GM18508 (cell line): ENCODE measurements at regions not wholly inside any gene's neighbourhood (a gene's known extent, or its start where the extent isn't known, plus 50 kb on each side); places are given as distances from the start of the nearest gene placed in this dataset.

Experiments used
- ATAC-seq: cut with Tn5 transposase; IDR thresholded peaks from one replicate; pipeline ENCODE4 v1.9.1; 2021; ENCODE audit warnings: moderate number of reproducible peaks; ENCODE audit not compliant: insufficient read depth, unreplicated experiment

DNA sequence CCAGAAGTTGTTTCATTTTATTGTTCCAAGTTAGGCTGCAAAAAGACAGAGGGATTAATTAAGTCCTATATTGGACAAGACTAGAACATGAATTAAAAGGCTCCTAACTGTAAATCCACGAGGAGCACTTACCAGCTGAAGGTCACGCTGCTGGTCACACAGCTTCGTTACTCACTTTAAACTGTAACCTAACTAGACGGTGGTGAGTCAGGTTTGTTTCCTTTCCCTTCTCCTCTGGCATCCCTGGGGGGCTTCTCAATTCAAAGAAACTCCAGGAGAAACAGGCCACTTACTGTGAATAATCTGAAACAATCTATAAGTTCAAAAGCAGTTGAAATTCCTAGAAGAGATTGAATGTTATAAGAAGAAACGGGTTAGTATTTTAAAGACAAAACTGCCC is 331.4 kb downstream of the BCAT1 start:
- ATAC-seq, result no peak

DNA sequence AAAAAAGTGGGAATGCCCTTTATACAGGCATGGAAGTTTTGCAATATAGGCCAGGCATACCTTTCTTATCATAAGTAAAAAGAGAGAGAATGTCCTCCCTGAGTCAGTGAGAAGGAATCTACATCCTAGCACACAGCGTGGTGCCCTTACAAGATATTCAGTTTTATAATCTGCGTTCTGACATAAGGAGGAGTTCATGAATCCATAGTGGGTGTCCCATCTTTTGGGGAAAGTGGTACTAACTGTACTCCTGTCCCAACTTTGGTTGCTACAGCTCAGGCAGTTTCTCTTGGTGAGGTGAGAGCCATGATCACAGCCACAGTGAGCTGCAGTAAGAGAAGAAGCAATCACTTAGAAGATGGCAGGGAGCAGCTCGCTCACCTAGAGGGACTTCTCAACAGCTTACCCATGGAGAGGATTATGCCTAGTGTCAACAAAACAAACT is 332.9 kb downstream of the BCAT1 start:
- ATAC-seq, result no peak

DNA sequence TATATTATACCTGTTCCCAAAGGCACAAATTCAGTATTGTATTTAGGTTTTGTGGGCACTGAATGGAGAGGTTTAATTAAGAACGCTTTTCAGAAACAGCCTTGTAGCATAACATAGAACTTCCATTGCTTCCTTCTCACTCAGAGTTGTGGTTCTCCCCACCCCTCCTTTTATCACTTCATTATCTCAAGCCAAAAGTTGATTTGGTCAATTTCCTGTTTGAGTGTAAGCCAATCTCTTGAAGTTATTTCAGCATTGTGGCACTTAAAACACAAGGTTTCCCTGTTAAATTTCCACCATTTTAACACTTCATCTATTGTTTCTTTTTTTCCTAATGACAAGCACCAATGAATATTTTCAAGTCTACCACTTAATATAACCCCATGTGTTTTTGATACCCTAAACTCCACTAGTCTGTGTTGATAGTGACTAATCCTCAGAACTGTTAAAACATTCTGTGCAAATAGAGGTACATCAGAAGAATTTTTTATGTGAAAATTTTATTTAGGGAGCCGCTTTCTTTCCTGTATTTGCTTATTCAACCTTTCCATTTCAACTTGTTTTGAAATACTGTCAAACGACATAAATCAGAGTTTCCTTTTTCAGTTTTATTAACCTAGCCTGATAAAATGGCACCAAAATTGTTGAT is 340.1 kb downstream of the BCAT1 start:
- ATAC-seq, result no peak

DNA sequence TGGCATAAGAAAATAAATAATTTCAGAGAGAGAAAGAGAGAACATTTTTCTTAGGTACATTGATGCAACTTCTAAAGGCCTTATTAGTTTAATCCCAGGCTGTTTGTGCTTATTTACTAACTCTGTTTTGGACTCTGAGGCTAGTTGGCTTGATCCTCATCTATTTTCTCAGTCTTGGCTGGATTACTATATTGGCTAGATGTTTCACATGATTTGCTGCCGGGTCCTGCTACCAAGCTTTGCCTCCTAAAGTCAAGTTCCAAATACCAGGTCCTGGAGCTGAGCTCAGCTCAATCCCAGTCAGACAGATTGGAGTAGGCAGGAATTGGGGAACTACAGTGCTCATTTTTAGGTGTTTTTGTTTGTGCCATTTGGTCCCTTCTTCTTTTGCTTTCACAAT is 340.8 kb downstream of the BCAT1 start:
- ATAC-seq, result no peak

DNA sequence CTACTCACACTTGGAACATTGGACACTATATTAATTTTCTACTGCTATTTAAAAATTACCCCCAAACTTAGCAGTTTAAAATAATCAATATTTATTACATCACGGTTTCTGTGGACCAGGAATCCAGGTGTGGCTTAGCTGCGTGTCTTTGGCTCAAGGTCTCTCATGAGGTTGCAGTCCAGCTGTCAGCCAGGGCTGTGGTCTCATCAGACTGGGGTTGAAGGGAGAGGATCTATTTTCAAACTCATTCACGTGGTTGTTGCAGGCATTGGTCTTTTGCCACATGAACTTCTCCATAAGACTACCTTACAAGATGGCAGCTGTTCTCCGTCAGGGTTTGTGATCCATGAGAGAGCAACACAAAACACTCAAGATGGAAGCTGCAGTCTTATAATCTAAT is 343.0 kb downstream of the BCAT1 start:
- no peak for ATAC-seq

DNA sequence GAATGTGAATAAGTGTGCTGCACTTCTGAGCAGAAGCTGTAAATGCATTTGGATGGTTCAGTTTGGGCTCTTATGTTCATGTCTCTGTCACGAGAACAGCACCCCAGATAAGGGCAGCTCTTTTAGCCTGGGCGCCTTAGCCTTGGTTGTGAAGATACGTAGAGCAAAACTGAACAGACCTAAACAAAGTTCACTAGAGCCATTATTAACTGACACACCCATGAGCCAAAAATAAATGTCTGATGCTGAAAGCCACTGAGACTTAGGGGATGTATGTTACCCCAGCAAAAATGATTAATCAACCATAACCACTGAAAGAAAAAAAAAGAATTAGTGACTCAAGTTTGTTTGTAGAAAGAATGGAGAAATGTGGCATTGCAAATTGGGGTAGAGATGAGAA is 343.4 kb downstream of the BCAT1 start:
- ATAC-seq, result no peak

DNA sequence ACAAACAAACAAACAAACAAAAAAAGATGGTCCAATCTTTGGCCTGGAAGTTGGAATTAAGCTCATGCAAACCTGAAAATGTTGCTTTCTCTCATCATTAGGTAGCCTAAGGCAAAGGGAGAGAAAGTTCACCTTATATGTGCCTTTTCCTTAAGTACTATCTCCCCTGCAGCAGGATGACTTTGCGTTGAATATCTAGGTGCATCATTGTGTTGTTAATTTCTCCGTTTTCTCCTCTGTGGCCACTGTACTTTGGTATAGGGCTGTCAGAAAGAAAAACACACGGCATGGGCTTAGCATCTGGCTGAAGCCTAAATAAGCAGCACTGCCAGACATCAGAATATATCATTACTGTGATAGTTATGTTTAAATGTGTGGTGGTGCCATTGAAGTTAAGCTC is 345.5 kb downstream of the BCAT1 start:
- ATAC-seq, result no peak

DNA sequence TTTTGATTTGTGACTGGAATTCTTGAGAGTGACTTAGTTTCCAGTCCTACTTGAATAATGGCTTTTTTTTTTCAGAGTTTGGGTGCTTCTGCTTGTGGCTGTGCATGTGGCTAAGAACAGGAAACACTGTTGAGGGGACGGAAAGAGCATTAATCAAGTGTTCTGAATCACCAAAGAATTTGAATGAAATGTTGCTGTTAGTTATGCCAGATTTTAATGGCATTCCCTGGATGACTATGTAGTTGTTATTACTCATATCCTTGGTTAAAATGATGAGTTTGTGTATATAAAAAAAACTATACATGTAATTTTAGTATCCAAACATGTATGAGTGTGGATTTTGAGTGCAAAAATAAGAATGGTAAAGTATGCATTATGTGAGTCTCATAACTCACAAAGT is 347.9 kb downstream of the BCAT1 start:
- ATAC-seq, result no peak

DNA sequence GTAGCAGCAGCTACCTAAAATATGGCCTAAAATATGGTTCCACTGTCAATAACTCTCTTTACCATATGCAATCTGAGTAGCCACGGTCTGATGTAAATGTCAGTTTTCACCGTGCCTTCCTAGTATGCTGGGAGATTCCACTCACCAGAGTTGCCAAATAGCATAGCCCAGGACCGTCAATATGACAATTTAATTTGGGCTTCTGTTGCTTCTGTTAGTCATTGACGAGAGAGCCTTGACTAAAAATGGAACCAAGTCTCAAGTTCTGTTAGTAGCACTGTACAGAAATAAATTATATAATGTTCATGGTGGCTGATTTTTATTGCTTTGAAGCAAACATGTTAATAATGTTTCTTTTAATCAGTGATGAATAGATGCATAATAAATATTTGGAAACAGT is 348.4 kb downstream of the BCAT1 start:
- no peak for ATAC-seq

DNA sequence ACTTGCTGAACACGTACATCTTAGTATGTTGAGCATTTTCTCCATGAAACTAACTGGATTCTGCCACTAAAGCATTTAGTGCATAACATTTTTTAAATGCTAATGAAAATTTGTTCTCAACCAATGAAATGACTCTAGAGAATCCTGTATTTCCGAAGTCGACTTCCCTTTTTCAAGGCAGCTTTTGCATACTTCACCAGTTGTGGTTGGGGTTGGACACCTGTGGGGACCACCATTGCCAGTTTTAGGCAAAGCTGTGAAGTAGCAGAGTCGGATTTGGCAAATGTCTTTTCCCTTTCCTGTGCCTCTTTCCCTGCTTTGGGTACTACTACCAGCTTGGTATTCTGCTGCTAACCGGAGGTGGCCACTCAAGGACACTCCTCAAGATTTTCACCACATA is 349.2 kb downstream of the BCAT1 start:
- no peak for ATAC-seq

DNA sequence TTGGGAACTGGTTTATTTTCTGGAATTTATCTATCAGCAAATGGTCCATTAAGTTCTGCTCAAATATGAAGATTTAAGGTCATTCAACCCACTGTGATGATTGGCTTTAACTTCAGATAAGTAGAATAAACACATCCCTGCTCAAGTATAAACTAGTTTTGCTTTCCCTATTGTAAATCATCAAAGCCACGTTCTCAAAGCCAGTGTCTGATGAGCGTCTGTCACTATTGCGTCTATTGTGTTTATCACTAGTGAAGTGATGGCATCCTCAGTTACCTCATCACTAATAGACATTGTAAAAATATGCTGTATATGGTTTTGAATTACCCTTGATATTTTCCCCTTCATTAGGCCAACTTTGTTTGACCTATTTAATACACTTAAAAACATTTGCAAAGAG is 351.3 kb downstream of the BCAT1 start:
- no peak for ATAC-seq

DNA sequence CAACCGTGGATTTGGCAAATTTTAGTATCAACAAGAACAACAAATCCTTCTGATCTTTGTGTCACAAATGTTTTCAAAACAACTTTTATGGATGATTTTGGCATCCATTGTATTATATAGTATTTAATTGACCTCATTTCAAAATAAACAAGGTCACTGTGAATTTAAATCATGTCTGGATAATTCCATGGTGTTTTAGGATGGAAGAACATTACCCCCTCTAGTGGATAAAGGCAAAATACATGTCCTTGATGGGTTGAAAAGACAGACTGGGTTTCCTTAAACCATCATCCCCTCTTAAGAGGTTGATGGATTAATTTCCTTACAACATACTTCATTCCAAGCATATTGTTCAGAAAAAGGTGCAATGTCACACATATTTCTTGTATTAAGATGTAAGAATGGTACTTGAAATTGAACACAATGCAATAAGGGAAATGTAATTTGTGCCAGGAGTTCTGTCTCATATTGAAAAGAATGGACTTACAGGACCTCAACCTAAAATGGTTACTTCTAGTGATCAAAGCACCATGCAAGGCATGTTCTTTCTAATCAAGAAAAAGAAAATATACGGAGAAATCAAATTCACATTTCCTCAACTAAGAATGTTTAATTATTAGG is 352.0 kb downstream of the BCAT1 start:
- ATAC-seq, result no peak

DNA sequence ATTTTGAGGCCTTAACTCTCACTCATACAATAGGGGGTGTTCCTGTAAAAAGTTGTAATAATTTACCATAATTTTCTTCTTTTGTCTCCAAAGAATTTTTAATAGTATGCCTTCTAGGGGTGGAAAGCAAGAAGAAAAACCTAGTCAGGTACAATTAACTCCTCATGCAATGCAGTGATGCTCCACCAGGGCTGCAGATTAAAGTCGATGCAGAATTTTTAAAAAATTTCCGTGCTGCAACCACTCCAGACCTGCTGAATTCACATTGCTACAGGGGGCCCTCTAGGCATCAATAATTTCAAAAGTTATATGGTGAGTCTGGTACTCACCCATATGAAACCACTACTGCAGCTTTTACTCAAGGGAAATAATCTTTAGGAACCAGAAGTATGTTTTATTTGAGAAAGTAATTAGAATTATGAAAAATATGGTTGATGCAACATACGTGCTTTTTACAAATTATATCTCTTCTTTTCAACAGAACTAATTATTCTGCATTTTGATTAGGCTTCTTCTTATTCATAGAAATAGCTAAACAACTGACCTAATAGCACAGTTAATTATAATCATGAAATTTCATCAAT is 353.2 kb downstream of the BCAT1 start:
- no peak for ATAC-seq

DNA sequence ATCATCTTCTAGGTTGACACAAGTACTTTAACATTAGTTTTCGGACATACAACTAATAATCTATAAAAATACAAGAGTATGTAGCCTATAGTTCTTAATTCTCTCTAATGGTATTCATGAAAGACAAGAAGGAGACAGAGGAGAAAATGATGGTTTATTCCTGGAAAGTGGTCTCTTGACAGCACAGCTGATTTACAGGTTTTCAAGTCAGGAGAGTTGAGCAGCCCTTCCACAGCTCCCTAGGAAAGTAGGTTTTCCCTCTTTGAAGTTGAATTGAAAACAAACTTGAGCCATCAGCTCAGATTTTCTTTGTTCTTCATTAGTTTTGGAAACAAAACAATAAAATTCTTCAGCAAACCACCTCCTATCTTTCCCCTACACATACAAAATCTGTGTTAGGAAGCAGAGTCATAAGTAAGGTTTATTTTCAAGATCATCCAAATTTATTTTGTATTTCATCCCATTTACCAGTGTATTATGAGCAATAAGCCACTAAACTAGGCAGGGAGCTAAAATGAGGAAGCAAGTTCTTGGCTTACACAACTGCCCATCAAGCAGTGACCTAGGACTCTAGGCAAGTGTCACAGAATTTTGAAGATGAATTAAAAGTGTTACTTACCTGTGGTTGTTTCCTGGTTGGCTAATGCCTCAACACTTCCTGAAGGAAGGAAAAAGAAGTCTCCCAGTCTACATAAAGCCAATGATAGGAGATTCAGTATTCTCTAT is 357.0 kb downstream of the BCAT1 start:
- ATAC-seq, result no peak

DNA sequence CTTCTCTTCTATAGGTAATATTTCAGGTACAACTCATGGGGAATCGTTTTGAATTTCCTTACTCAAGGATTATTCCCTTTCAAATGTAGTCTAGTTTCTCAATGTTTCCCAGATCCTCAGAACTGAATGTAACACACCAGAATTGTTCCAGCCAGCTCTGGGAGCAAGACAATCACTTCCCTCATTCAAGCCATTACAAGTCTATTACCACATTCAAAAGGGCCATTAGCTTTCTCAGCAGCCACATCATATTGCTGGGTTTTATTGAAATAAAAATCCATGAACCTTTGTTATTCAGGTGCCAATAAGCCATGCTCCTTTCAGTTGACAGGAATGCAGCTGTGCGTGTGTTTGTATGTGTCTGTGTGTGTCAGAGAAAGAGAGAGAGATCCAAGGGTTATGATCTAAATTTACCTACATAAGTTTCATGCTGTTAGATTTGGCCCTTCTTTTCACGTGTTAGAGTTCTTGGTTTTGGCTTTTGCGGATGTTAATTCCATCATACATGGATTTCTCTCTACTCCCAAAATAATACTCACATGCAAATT is 357.7 kb downstream of the BCAT1 start:
- ATAC-seq, result no peak

DNA sequence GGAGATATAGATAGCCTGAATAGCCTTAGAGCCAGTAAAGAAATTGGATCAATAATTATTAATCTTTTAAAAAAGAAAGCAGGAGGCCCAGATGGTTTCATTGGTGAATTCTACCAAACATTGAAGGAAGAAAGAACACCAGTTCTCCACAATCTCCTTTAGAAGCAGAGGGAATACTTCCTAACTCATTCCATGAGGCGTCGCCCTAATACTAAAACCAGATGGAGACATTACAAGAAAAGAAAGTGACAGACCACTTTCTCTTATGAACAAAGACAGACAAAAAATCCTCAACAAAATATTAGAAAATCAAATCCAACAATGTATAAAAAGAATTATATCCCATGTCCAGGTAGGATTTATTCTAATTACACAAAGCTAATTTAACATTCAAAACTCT is 362.6 kb downstream of the BCAT1 start:
- no peak for ATAC-seq

DNA sequence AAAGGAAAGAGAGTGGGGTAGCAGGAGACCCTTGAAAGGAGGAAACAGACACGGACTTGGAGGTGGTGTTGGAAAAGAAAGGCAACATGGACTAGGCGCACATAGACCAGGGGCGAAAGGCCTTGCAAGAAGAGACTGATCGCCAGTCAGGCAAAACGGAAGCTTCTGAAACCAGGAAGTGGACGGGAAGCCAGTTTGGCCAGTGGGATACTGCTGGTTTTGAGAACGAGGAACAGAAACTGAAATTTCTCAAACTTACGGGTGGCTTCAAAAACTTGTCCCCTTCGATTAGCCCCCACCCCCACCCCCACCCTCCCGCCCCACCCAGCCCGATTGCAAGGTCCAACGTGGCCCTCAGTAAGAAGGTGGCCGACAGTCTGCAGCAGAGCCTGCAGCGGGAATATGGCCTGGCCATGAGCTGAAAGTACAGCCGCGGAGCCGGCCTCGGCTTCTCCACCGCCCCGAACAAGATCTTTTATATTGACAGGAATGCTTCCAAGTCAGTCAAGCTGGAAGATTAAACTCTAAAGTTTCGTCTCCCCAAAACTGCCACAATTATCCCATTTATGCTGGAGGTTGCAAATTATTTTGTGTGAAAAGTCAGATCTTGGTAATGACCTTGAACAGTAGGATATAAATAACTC is 364.7 kb downstream of the BCAT1 start:
- ATAC-seq, result no peak

DNA sequence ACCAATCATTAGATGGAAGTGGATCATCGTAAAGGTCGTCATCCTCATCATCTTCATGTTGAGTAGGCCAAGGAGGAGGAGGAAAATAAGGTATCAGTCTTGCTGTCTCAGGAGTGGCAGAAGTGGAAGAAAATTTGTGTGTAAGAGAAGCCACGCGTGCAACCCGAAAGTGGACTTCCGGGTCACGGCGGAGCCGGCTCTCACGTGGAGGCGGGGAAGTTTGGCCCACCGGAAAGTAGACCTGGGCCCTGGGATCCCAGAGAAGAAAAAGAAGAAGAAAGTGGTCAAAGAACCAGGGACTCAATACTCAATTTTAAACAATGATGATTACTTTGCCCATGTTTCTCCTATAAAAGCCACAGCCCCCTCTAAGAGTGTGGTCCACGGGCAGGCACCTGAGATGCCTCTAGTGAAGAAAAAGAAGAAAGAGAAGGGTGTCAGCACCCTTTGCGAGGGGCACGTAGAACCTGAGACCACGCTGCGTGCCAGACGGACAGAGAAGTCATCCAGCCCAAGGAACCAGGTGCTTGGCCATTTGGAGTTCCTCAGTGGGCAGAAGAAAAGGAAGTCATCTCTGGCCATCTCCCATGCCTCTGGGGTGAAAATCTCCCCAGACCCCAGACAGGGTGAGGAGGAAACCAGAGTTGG is 365.8 kb downstream of the BCAT1 start:
- no peak for ATAC-seq

DNA sequence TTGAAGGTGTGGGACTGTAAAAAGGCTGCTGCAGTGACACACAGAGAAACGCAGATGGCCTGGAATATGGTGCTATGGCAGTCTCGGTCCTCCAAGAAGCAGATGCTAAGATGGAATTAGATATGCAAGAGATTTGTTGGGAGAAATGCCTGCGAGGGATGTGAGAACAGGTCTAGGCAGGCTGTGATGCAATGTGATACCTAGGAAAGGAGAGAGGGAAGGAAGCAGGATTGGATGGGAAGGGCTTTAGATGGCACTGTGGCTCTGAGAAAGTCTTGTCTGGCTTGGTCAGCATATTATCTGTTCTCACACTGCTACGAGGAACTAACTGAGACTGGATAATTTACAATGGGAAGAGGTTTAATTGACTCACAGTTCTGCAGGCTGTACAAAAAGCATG is 374.4 kb downstream of the BCAT1 start:
- no peak for ATAC-seq

DNA sequence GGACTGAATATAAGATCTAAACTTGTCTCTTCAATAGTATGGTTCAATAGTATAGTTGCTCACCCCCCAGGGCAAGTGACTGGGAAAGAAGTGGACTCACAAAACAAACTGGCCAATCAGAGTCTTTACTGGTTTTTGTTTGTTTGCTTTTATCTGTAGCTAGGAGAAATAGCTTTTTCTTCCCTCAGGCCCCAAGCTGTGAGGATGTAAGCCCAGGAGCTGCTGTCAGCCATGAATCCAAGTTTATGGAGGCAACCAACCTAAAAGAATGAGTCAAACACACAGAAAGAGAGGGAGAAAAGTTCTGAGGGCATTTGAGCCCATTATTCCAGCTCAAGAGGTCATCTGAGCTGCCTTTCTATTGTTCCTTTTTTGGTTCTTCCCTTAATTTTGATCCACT is 375.3 kb downstream of the BCAT1 start:
- ATAC-seq, result no peak
